ENCODE measurements at regions not wholly inside any gene's neighbourhood (a gene's known extent, or its start where the extent isn't known, plus 50 kb on each side); places are given as distances from the start of the nearest gene placed in this dataset.
"Not testable (repeated sequence)": the region's sequence is repeated elsewhere in the genome, so short reads cannot be mapped to it uniquely, and the experiment has no call there.

- DNase-seq = no peak
These were observed 331.3 kb upstream of the SEMA6A start for GRCh38 chr5:116905885-116906284.

- DNase-seq = no peak
These were observed 326.2 kb upstream of the SEMA6A start for GRCh38 chr5:116900793-116901192.

- no peak for DNase-seq
These were observed 324.3 kb upstream of the SEMA6A start for GRCh38 chr5:116898917-116899316.

- no peak for DNase-seq
These were observed 322.7 kb upstream of the SEMA6A start for GRCh38 chr5:116897291-116897690.

- DNase-seq = no peak
These were observed 321.4 kb upstream of the SEMA6A start for GRCh38 chr5:116896001-116896400.

GRCh38 chr5:116892993-116893392, 318.4 kb upstream of the SEMA6A start:
- DNase-seq = no peak

GRCh38 chr5:116887104-116887503, 312.5 kb upstream of the SEMA6A start:
- DNase-seq = no peak

GRCh38 chr5:116885825-116886224, 311.2 kb upstream of the SEMA6A start:
- no peak for DNase-seq

GRCh38 chr5:116883875-116884274, 309.3 kb upstream of the SEMA6A start:
- DNase-seq = no peak

GRCh38 chr5:116881921-116882531, 307.4 kb upstream of the SEMA6A start:
- no peak for DNase-seq

- DNase-seq = no peak
These were observed 306.0 kb upstream of the SEMA6A start for GRCh38 chr5:116880601-116881000.

GRCh38 chr5:116880150-116880549, 305.5 kb upstream of the SEMA6A start:
- DNase-seq = no peak

- no peak for DNase-seq
These were observed 301.7 kb upstream of the SEMA6A start for GRCh38 chr5:116876240-116876840.

- no peak for DNase-seq
These were observed 298.4 kb upstream of the SEMA6A start for GRCh38 chr5:116872986-116873385.

GRCh38 chr5:116872486-116872885, 297.9 kb upstream of the SEMA6A start:
- no peak for DNase-seq

GRCh38 chr5:116867825-116868224, 293.2 kb upstream of the SEMA6A start:
- DNase-seq = not testable (repeated sequence)

- no peak for DNase-seq
These were observed 291.0 kb upstream of the SEMA6A start for GRCh38 chr5:116865651-116866050.

GRCh38 chr5:116864838-116865190, 290.2 kb upstream of the SEMA6A start:
- no peak for DNase-seq

- no peak for DNase-seq
These were observed 289.7 kb upstream of the SEMA6A start for GRCh38 chr5:116864157-116864837.

GRCh38 chr5:116862632-116863455, 288.2 kb upstream of the SEMA6A start:
- DNase-seq = no peak

GRCh38 chr5:116861666-116862065, 287.0 kb upstream of the SEMA6A start:
- DNase-seq = no peak

- no peak for DNase-seq
These were observed 286.5 kb upstream of the SEMA6A start for GRCh38 chr5:116861097-116861496.

- DNase-seq = no peak
These were observed 285.2 kb upstream of the SEMA6A start for GRCh38 chr5:116859666-116860320.

Data from NCI-H2107 (cell line).